ENCODE measurements at regions not wholly inside any gene's neighbourhood (a gene's known extent, or its start where the extent isn't known, plus 50 kb on each side); places are given as distances from the start of the nearest gene placed in this dataset.

GRCh38 chr1:87505391-87505983 lies 176.8 kb downstream of the LMO4 start:
- TF ChIP-seq POLR2A (IDR thresholded peaks at IDR 0.05) (no peak), CTCF (IDR thresholded peaks at IDR 0.05) (no peak)

All from lower leg skin (tissue), 3 donors.